ENCODE measurements at regions not wholly inside any gene's neighbourhood (a gene's known extent, or its start where the extent isn't known, plus 50 kb on each side); places are given as distances from the start of the nearest gene placed in this dataset.

GRCh38 chr6:159324596-159324995 lies 155.4 kb downstream of the FNDC1 start:
- no peak for TF ChIP-seq CTCF (IDR thresholded peaks at IDR 0.05)
- H3K27me3 ChIP-seq, result no peaks in the 10 kb centered on the region
- ATAC-seq, result no peak

More at GRCh38 chr6:159324596-159324995, 155.4 kb downstream of the FNDC1 start:
- DNase-seq, result no peak
- H3K27ac ChIP-seq, result no peak overlapping the region
- intact Hi-C loops (cut with DNase I), result no loop called here
- no peak overlapping the region for H3K4me3 ChIP-seq
- no peaks in the 10 kb centered on the region for H3K36me3 ChIP-seq
- no peaks in the 10 kb centered on the region for H3K9me3 ChIP-seq
- no peaks in the 10 kb centered on the region for H3K4me1 ChIP-seq

Data from upper lobe of right lung (tissue), 1 donor.